WTC11 (cell line): ENCODE measurements at regions not wholly inside any gene's neighbourhood (a gene's known extent, or its start where the extent isn't known, plus 50 kb on each side); places are given as distances from the start of the nearest gene placed in this dataset.

Experiments used
- ATAC-seq: fragments of 200-7000 bp; cut with Tn5 transposase; 2 replicates; pipeline ENCODE4 v1.10.0; 2021; ENCODE audit warnings: mild to moderate bottlenecking, moderate library complexity
- CTCF ChIA-PET: fragments of 300-600 bp; sonication (Branson Sonifier 250); formaldehyde crosslinking; loops from one replicate; lab custom pipeline; 2021; ENCODE audit warnings: antibody characterized with exemption; lab: Charles Lee
- POLR2A ChIA-PET: fragments of 350-600 bp; sonication (Branson Sonifier 250); formaldehyde crosslinking; loops from one replicate; lab custom pipeline; 2021; ENCODE audit warnings: antibody characterized with exemption; lab: Charles Lee
- DNase-seq: peaks from one replicate; pipeline ENCODE4 v3.0.0; 2021; ENCODE audit warnings: low spot score
- H3K27ac Mint-ChIP-seq: 2 replicates; pipeline ENCODE4 v1.8.0; 2021; ENCODE audit warnings: mixed read lengths
- H3K27me3 Mint-ChIP-seq: 2 replicates; pipeline ENCODE4 v1.8.0; 2021; ENCODE audit warnings: low read depth, mild to moderate bottlenecking, moderate library complexity, mixed read lengths
- H3K36me3 Mint-ChIP-seq: 2 replicates; pipeline ENCODE4 v1.8.0; 2021; ENCODE audit warnings: mixed read lengths
- H3K4me1 Mint-ChIP-seq: 2 replicates; pipeline ENCODE4 v1.8.0; 2022; ENCODE audit warnings: mixed read lengths
- H3K4me3 Mint-ChIP-seq: 2 replicates; pipeline ENCODE4 v1.8.0; 2021; ENCODE audit warnings: mild to moderate bottlenecking, moderate library complexity, mixed read lengths
- H3K9me3 Mint-ChIP-seq: 2 replicates; pipeline ENCODE4 v1.8.0; 2021; ENCODE audit warnings: mixed read lengths
- CTCF ChIP-seq: fragments of 200-600 bp; IDR thresholded peaks from 2 replicates; pipeline ENCODE4 v1.8.0; 2022; ENCODE audit warnings: antibody characterized with exemption
- EMX1 ChIP-seq: fragments of 250-450 bp; sonication (Bioruptor Pico); IDR thresholded peaks from 2 replicates; pipeline ENCODE4 v1.8.0; 2021; ENCODE audit warnings: mild to moderate bottlenecking
- ESRRA ChIP-seq: sonication (generic); formaldehyde crosslinking; IDR thresholded peaks from 2 replicates; pipeline ENCODE4 v1.8.1; 2022; ENCODE audit warnings: mild to moderate bottlenecking, missing genetic modification reagents, borderline replicate concordance
- GTF2I ChIP-seq: fragments of 250-450 bp; sonication (Bioruptor Pico); conservative IDR thresholded peaks from 2 replicates; pipeline ENCODE4 v1.4.0; 2021; ENCODE audit warnings: mild to moderate bottlenecking
- IRF2 ChIP-seq: sonication (generic); formaldehyde crosslinking; IDR thresholded peaks from 2 replicates; pipeline ENCODE4 v1.8.0; 2022; ENCODE audit warnings: low read depth, missing genetic modification reagents, borderline replicate concordance
- NFE2L1 ChIP-seq: sonication (generic); formaldehyde crosslinking; IDR thresholded peaks from 2 replicates; pipeline ENCODE4 v1.8.1; 2023; ENCODE audit warnings: missing genetic modification reagents
- SOX15 ChIP-seq: fragments of 250-450 bp; sonication (Bioruptor Pico); IDR thresholded peaks from 2 replicates; pipeline ENCODE4 v1.9.0; 2021; ENCODE audit warnings: mild to moderate bottlenecking
- TCF7 ChIP-seq: sonication (generic); formaldehyde crosslinking; IDR thresholded peaks from 2 replicates; pipeline ENCODE4 v1.8.0; 2022; ENCODE audit warnings: mild to moderate bottlenecking, low read depth, missing genetic modification reagents, moderate library complexity
- ZBTB43 ChIP-seq: sonication (generic); formaldehyde crosslinking; IDR thresholded peaks from 2 replicates; pipeline ENCODE4 v1.8.1; 2023; ENCODE audit warnings: mild to moderate bottlenecking, missing genetic modification reagents
- ZMAT4 ChIP-seq: fragments of 250-450 bp; sonication (Bioruptor Pico); IDR thresholded peaks from 2 replicates; pipeline ENCODE4 v1.9.0; 2021; ENCODE audit warnings: mild to moderate bottlenecking
- ZNF423 ChIP-seq: fragments of 250-450 bp; sonication (Bioruptor Pico); IDR thresholded peaks from 2 replicates; pipeline ENCODE4 v2.1.2; 2022; ENCODE audit warnings: mild to moderate bottlenecking, moderate library complexity
- TF ChIP-seq, protein P1 (sequence below): sonication (generic); formaldehyde crosslinking; IDR thresholded peaks from 2 replicates; pipeline ENCODE4 v1.8.1; 2022; ENCODE audit warnings: low read depth, mild to moderate bottlenecking, moderate library complexity, missing genetic modification reagents, borderline replicate concordance
- TF ChIP-seq, protein P2 (sequence below): sonication (generic); formaldehyde crosslinking; IDR thresholded peaks from 2 replicates; pipeline ENCODE4 v1.8.1; 2023; ENCODE audit warnings: mild to moderate bottlenecking, missing genetic modification reagents, moderate library complexity
- TF ChIP-seq, protein P3 (sequence below): sonication (generic); formaldehyde crosslinking; IDR thresholded peaks from 2 replicates; pipeline ENCODE4 v1.8.1; 2022; ENCODE audit warnings: low read depth, missing genetic modification reagents, borderline replicate concordance
- TF ChIP-seq, protein P4 (sequence below): sonication (generic); formaldehyde crosslinking; IDR thresholded peaks from 2 replicates; pipeline ENCODE4 v1.8.1; 2022; ENCODE audit warnings: mild to moderate bottlenecking, missing genetic modification reagents, moderate library complexity, borderline replicate concordance
- TF ChIP-seq, protein P5 (sequence below): sonication (generic); formaldehyde crosslinking; IDR thresholded peaks from 2 replicates; pipeline ENCODE4 v1.8.0; 2022; ENCODE audit warnings: mild to moderate bottlenecking, missing genetic modification reagents

DNA sequence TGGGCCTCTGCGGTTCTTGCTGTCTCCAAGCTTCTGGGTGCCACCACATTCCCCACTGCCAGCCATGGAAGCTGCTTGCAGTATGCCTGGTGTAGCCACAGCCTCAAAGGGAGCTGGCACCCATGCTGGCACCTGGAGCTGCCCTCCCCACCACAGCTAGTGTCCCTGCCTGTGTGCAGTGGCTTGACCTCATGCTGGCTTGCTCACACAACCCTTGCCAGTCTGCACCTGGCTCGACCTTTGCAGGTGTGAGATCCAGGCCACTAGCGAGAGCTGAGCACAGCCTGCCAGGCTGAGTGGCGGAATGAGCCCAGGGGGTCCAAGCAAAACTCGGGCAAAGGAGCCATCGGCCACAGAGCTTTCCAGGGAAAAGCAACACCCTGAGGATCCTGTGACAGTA, 236.7 kb upstream of the CSNK1A1L start:
- ChIA-PET CTCF (interaction anchor here (1.0 kb wide), 1 partner anchor 8 kb away, joined by 3 read pairs; no protein-coding TSS in a partner anchor), POLR2A (no interaction called here)
- Mint-ChIP-seq H3K9me3 (no peaks in the 10 kb centered on the region), H3K4me1 (0 out of 2 replicates have a peak, but pooled peaks cover 4% of the 10 kb centered on the region), H3K27me3 (no peaks in the 10 kb centered on the region), H3K36me3 (no peaks in the 10 kb centered on the region), H3K27ac (no peak overlapping the region), H3K4me3 (no peak overlapping the region)
- ATAC-seq (no peak), DNase-seq (no peak)
- TF ChIP-seq, protein P1, sequence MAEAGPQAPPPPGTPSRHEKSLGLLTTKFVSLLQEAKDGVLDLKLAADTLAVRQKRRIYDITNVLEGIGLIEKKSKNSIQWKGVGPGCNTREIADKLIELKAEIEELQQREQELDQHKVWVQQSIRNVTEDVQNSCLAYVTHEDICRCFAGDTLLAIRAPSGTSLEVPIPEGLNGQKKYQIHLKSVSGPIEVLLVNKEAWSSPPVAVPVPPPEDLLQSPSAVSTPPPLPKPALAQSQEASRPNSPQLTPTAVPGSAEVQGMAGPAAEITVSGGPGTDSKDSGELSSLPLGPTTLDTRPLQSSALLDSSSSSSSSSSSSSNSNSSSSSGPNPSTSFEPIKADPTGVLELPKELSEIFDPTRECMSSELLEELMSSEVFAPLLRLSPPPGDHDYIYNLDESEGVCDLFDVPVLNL (CRISPR knock-in tag), result no peak
- TF ChIP-seq EMX1 (no peak), ZMAT4 (CRISPR knock-in tag) (no peak), GTF2I (CRISPR knock-in tag) (no peak)
- TF ChIP-seq, protein P2, sequence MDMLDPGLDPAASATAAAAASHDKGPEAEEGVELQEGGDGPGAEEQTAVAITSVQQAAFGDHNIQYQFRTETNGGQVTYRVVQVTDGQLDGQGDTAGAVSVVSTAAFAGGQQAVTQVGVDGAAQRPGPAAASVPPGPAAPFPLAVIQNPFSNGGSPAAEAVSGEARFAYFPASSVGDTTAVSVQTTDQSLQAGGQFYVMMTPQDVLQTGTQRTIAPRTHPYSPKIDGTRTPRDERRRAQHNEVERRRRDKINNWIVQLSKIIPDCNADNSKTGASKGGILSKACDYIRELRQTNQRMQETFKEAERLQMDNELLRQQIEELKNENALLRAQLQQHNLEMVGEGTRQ (CRISPR knock-in tag), result no peak

- CTCF ChIA-PET, result no interaction called here
- no peak; the same call in 1 of the 2 replicates for ATAC-seq
- TF ChIP-seq, protein P3, sequence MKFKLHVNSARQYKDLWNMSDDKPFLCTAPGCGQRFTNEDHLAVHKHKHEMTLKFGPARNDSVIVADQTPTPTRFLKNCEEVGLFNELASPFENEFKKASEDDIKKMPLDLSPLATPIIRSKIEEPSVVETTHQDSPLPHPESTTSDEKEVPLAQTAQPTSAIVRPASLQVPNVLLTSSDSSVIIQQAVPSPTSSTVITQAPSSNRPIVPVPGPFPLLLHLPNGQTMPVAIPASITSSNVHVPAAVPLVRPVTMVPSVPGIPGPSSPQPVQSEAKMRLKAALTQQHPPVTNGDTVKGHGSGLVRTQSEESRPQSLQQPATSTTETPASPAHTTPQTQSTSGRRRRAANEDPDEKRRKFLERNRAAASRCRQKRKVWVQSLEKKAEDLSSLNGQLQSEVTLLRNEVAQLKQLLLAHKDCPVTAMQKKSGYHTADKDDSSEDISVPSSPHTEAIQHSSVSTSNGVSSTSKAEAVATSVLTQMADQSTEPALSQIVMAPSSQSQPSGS (CRISPR knock-in tag), result no peak
- no peak for TF ChIP-seq CTCF
- no peak for TF ChIP-seq SOX15 (CRISPR knock-in tag)
- no peak for TF ChIP-seq ZBTB43 (CRISPR knock-in tag)
- no peak for TF ChIP-seq ESRRA
- TF ChIP-seq TCF7 (CRISPR knock-in tag), result no peak
- no peak for TF ChIP-seq NFE2L1 (CRISPR knock-in tag)
Observed at GRCh38 chr13:37340901-37341670, 235.6 kb upstream of the CSNK1A1L start.

GRCh38 chr13:37339386-37339735, 233.9 kb upstream of the CSNK1A1L start:
- DNase-seq, result no peak
- ChIA-PET CTCF (no interaction called here), POLR2A (interaction anchor here (0.6 kb wide), 1 partner anchor 15 kb away, joined by 6 read pairs; no protein-coding TSS in a partner anchor)
- no peak overlapping the region for H3K4me3 Mint-ChIP-seq
- no peak for ATAC-seq
- H3K4me1 Mint-ChIP-seq, result peaks cover under 1% of the 10 kb centered on the region
- TF ChIP-seq, protein P4, sequence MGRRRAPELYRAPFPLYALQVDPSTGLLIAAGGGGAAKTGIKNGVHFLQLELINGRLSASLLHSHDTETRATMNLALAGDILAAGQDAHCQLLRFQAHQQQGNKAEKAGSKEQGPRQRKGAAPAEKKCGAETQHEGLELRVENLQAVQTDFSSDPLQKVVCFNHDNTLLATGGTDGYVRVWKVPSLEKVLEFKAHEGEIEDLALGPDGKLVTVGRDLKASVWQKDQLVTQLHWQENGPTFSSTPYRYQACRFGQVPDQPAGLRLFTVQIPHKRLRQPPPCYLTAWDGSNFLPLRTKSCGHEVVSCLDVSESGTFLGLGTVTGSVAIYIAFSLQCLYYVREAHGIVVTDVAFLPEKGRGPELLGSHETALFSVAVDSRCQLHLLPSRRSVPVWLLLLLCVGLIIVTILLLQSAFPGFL, result no peak
- TF ChIP-seq GTF2I (CRISPR knock-in tag) (no peak), IRF2 (CRISPR knock-in tag) (no peak), ZNF423 (no peak)
- TF ChIP-seq, protein P5, sequence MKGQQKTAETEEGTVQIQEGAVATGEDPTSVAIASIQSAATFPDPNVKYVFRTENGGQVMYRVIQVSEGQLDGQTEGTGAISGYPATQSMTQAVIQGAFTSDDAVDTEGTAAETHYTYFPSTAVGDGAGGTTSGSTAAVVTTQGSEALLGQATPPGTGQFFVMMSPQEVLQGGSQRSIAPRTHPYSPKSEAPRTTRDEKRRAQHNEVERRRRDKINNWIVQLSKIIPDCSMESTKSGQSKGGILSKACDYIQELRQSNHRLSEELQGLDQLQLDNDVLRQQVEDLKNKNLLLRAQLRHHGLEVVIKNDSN (CRISPR knock-in tag), result no peak
- no peaks in the 10 kb centered on the region for H3K9me3 Mint-ChIP-seq
- no peak overlapping the region for H3K27ac Mint-ChIP-seq
- no peaks in the 10 kb centered on the region for H3K27me3 Mint-ChIP-seq
- no peaks in the 10 kb centered on the region for H3K36me3 Mint-ChIP-seq

More at GRCh38 chr13:37340901-37341670, 235.6 kb upstream of the CSNK1A1L start:
- Mint-ChIP-seq H3K27me3 (no peaks in the 10 kb centered on the region), H3K36me3 (no peaks in the 10 kb centered on the region), H3K4me3 (no peak overlapping the region), H3K27ac (no peak overlapping the region), H3K9me3 (no peaks in the 10 kb centered on the region), H3K4me1 (0 out of 2 replicates have a peak, but pooled peaks cover 4% of the 10 kb centered on the region)
- POLR2A ChIA-PET, result no interaction called here
- DNase-seq, result no peak
